ENCODE measurements at regions not wholly inside any gene's neighbourhood (a gene's known extent, or its start where the extent isn't known, plus 50 kb on each side); places are given as distances from the start of the nearest gene placed in this dataset.

- TF ChIP-seq POLR2AphosphoS5 (IDR thresholded peaks at IDR 0.05; ENCODE audit: low read length) (no peak), CTCF (IDR thresholded peaks at IDR 0.05 in 2 of 3, conservative IDR thresholded peaks at IDR 0.05 in 1 of 3; ENCODE audit: control insufficient read depth in 2 of 3, extremely low read depth in 1 of 3, insufficient read depth in 1 of 3, low read depth in 3 of 3, low read length in 3 of 3) (no peak), CREB1 (IDR thresholded peaks at IDR 0.05; ENCODE audit: low read depth) (no peak), EZH2 (IDR thresholded peaks at IDR 0.05; ENCODE audit: borderline replicate concordance, control insufficient read depth, low read depth, low read length) (no peak), KDM1A (IDR thresholded peaks at IDR 0.05; ENCODE audit: borderline replicate concordance) (no peak), SP1 (IDR thresholded peaks at IDR 0.05; ENCODE audit: low read depth, low read length) (no peak), POLR2A (IDR thresholded peaks at IDR 0.05; ENCODE audit: low read depth, low read length) (no peak), SREBF1 (IDR thresholded peaks at IDR 0.05; ENCODE audit: low read length) (no peak), ETV6 (conservative IDR thresholded peaks at IDR 0.05 in 1 of 2, IDR thresholded peaks at IDR 0.05 in 1 of 2; ENCODE audit: borderline replicate concordance in 1 of 2, low read depth in 1 of 2) (no peak)
Measured at GRCh38 chr4:123204737-123205136, 191.9 kb upstream of the SPRY1 start.
